Left forelimb (tissue), 1 donor: ENCODE measurements at regions not wholly inside any gene's neighbourhood (a gene's known extent, or its start where the extent isn't known, plus 50 kb on each side); places are given as distances from the start of the nearest gene placed in this dataset.

Source experiments
- DNase-seq: peaks from one replicate; pipeline ENCODE4 v3.0.0-alpha.2; 2018; ENCODE audit warnings: low spot score

- no peak for DNase-seq
These were observed 102.7 kb upstream of the MAP1LC3B2 start for GRCh38 chr12:116456330-116457082.

GRCh38 chr12:116458492-116458891 lies 100.7 kb upstream of the MAP1LC3B2 start:
- no peak for DNase-seq

GRCh38 chr12:116459011-116459875 lies 99.9 kb upstream of the MAP1LC3B2 start:
- DNase-seq, result no peak

- DNase-seq, result peak; percentile 76
These were observed 99.1 kb upstream of the MAP1LC3B2 start for GRCh38 chr12:116459916-116460663.

- no peak for DNase-seq
These were observed 98.1 kb upstream of the MAP1LC3B2 start for GRCh38 chr12:116461060-116461459.

- DNase-seq, result no peak
These were observed 95.8 kb upstream of the MAP1LC3B2 start for GRCh38 chr12:116463366-116463765.

- DNase-seq, result no peak
These were observed 93.8 kb upstream of the MAP1LC3B2 start for GRCh38 chr12:116465407-116465806.

- DNase-seq, result no peak
These were observed 93.3 kb upstream of the MAP1LC3B2 start for GRCh38 chr12:116465856-116466255.

- DNase-seq, result no peak
These were observed 92.6 kb upstream of the MAP1LC3B2 start for GRCh38 chr12:116466536-116466935.

- DNase-seq, result no peak
These were observed 89.8 kb upstream of the MAP1LC3B2 start for GRCh38 chr12:116469344-116469743.

- no peak for DNase-seq
These were observed 87.6 kb upstream of the MAP1LC3B2 start for GRCh38 chr12:116471544-116471943.

GRCh38 chr12:116472193-116472592 lies 87.0 kb upstream of the MAP1LC3B2 start:
- no peak for DNase-seq

GRCh38 chr12:116473416-116473815 lies 85.8 kb upstream of the MAP1LC3B2 start:
- DNase-seq, result no peak

- no peak for DNase-seq
These were observed 84.8 kb upstream of the MAP1LC3B2 start for GRCh38 chr12:116474331-116474730.

GRCh38 chr12:116474899-116475298 lies 84.3 kb upstream of the MAP1LC3B2 start:
- no peak for DNase-seq

GRCh38 chr12:116476227-116476822 lies 82.9 kb upstream of the MAP1LC3B2 start:
- DNase-seq, result no peak

- DNase-seq, result no peak
These were observed 80.9 kb upstream of the MAP1LC3B2 start for GRCh38 chr12:116478243-116478773.

GRCh38 chr12:116480210-116480810 lies 78.9 kb upstream of the MAP1LC3B2 start:
- no peak for DNase-seq

GRCh38 chr12:116481726-116482125 lies 77.5 kb upstream of the MAP1LC3B2 start:
- DNase-seq, result no peak

- no peak for DNase-seq
These were observed 77.0 kb upstream of the MAP1LC3B2 start for GRCh38 chr12:116482179-116482578.

GRCh38 chr12:116482859-116483258 lies 76.3 kb upstream of the MAP1LC3B2 start:
- DNase-seq, result no peak
